Osteocyte (in vitro differentiated cells): ENCODE measurements at regions not wholly inside any gene's neighbourhood (a gene's known extent, or its start where the extent isn't known, plus 50 kb on each side); places are given as distances from the start of the nearest gene placed in this dataset.

Experiments used
- DNase-seq: peaks from one replicate; pipeline ENCODE4 v3.0.0; 2021; ENCODE audit warnings: mixed read lengths; ENCODE audit not compliant: unreplicated experiment; ENCODE audit errors: extremely low spot score
- H3K27ac Mint-ChIP-seq: one replicate; pipeline ENCODE4 v1.8.0; 2021; ENCODE audit warnings: mild to moderate bottlenecking, mixed read lengths; ENCODE audit not compliant: unreplicated experiment
- H3K27me3 Mint-ChIP-seq: one replicate; pipeline ENCODE4 v1.8.0; 2021; ENCODE audit warnings: mixed read lengths; ENCODE audit not compliant: unreplicated experiment
- H3K36me3 Mint-ChIP-seq: one replicate; pipeline ENCODE4 v1.8.0; 2021; ENCODE audit warnings: mixed read lengths; ENCODE audit not compliant: unreplicated experiment
- H3K4me1 Mint-ChIP-seq: one replicate; pipeline ENCODE4 v1.8.0; 2021; ENCODE audit warnings: mixed read lengths; ENCODE audit not compliant: unreplicated experiment
- H3K4me3 Mint-ChIP-seq: one replicate; pipeline ENCODE4 v1.8.0; 2021; ENCODE audit warnings: mild to moderate bottlenecking, moderate library complexity, mixed read lengths; ENCODE audit not compliant: unreplicated experiment
- H3K9me3 Mint-ChIP-seq: one replicate; pipeline ENCODE4 v1.8.0; 2021; ENCODE audit warnings: mixed read lengths; ENCODE audit not compliant: unreplicated experiment
- TF ChIP-seq, protein P1 (sequence below): fragments of 200-600 bp; sonication (generic); IDR thresholded peaks from 2 replicates; pipeline ENCODE4 v1.5.0; 2021; ENCODE audit warnings: antibody characterized with exemption, mild to moderate bottlenecking, moderate library complexity

DNA sequence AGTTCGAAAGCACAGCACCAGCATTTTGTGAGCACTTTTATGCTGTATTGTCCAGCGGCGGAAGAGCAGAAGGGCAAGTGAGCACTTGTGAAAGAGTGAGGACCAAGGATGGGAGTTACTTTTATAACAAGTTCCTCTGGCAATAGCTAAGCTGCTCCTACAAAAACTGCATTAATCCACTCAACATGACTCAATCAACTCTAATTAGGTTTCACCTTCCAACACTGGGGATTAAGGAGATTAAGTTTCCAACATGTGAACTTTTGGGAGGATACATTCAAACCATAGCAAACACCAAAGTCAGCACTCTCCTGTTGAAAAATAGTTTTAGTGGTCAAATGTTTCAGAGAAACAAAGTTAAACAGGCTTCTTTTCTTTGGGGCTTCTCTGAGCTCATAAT is 844.5 kb downstream of the REEP3 start:
- Mint-ChIP-seq H3K9me3 (peaks cover under 1% of the 10 kb centered on the region), H3K36me3 (no peaks in the 10 kb centered on the region), H3K27ac (no peak overlapping the region), H3K4me3 (no peak overlapping the region), H3K27me3 (no peaks in the 10 kb centered on the region), H3K4me1 (peaks cover 23% of the 10 kb centered on the region)
- TF ChIP-seq, protein P1, sequence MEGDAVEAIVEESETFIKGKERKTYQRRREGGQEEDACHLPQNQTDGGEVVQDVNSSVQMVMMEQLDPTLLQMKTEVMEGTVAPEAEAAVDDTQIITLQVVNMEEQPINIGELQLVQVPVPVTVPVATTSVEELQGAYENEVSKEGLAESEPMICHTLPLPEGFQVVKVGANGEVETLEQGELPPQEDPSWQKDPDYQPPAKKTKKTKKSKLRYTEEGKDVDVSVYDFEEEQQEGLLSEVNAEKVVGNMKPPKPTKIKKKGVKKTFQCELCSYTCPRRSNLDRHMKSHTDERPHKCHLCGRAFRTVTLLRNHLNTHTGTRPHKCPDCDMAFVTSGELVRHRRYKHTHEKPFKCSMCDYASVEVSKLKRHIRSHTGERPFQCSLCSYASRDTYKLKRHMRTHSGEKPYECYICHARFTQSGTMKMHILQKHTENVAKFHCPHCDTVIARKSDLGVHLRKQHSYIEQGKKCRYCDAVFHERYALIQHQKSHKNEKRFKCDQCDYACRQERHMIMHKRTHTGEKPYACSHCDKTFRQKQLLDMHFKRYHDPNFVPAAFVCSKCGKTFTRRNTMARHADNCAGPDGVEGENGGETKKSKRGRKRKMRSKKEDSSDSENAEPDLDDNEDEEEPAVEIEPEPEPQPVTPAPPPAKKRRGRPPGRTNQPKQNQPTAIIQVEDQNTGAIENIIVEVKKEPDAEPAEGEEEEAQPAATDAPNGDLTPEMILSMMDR = no peak
- DNase-seq = no peak

- Mint-ChIP-seq H3K36me3 (no peaks in the 10 kb centered on the region), H3K4me1 (peaks cover 23% of the 10 kb centered on the region), H3K27me3 (peaks cover 4% of the 10 kb centered on the region), H3K9me3 (no peaks in the 10 kb centered on the region), H3K27ac (no peak overlapping the region), H3K4me3 (no peak overlapping the region)
- DNase-seq = no peak
- TF ChIP-seq, protein P1 = no peak
Measured at GRCh38 chr10:64368298-64368697, 847.1 kb downstream of the REEP3 start.

GRCh38 chr10:64369885-64370773 is 848.9 kb downstream of the REEP3 start:
- Mint-ChIP-seq H3K4me3 (no peak overlapping the region), H3K4me1 (peaks cover 23% of the 10 kb centered on the region), H3K27me3 (peaks cover 12% of the 10 kb centered on the region), H3K9me3 (no peaks in the 10 kb centered on the region), H3K36me3 (no peaks in the 10 kb centered on the region), H3K27ac (no peak overlapping the region)
- TF ChIP-seq, protein P1 = no peak
- DNase-seq = no peak

DNA sequence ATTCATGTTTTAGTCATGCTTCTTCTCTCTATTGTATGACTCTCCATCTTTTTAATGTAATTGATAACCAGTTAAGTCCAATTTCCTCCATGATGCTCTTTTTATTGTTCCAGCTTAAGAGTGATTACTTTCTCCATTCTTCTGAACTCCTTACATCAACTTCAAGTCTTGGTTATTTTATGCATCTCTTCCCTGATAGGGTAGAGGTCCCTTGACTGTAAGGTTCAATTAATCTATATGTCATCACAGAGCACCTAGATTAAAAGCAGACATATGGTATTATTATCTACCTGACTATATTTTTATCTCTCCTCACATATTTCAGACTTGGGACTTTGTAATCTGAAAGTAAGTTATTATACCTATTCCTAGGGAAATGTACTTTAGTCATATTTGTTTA is 853.1 kb downstream of the REEP3 start:
- H3K36me3 Mint-ChIP-seq = no peaks in the 10 kb centered on the region
- no peaks in the 10 kb centered on the region for H3K4me1 Mint-ChIP-seq
- H3K4me3 Mint-ChIP-seq = no peak overlapping the region
- H3K9me3 Mint-ChIP-seq = no peaks in the 10 kb centered on the region
- DNase-seq = no peak
- no peak overlapping the region for H3K27ac Mint-ChIP-seq
- TF ChIP-seq, protein P1 = no peak
- H3K27me3 Mint-ChIP-seq = peaks cover 16% of the 10 kb centered on the region

GRCh38 chr10:64376167-64376566 is 855.0 kb downstream of the REEP3 start:
- no peaks in the 10 kb centered on the region for H3K4me1 Mint-ChIP-seq
- TF ChIP-seq, protein P1 = no peak
- H3K27me3 Mint-ChIP-seq = peaks cover 16% of the 10 kb centered on the region
- H3K4me3 Mint-ChIP-seq = no peak overlapping the region
- H3K36me3 Mint-ChIP-seq = no peaks in the 10 kb centered on the region
- no peak for DNase-seq
- H3K9me3 Mint-ChIP-seq = no peaks in the 10 kb centered on the region
- no peak overlapping the region for H3K27ac Mint-ChIP-seq
